MM.1S (cell line): ENCODE measurements at regions not wholly inside any gene's neighbourhood (a gene's known extent, or its start where the extent isn't known, plus 50 kb on each side); places are given as distances from the start of the nearest gene placed in this dataset.

ENCODE experiments used
- CTCF ChIP-seq: fragments of 300-600 bp; sonication (generic); IDR thresholded peaks from 2 replicates; pipeline ENCODE4 v1.5.1; 2016; ENCODE audit warnings: antibody characterized with exemption, low read length, mixed read lengths
- EZH2 ChIP-seq: fragments of 300-600 bp; sonication (generic); optimal IDR thresholded peaks from 2 replicates; pipeline ENCODE3; 2017; ENCODE audit warnings: low read depth, mild to moderate bottlenecking, antibody characterized with exemption, low read length, mixed read lengths
- EZH2phosphoT487 ChIP-seq: fragments of 300-600 bp; sonication (generic); IDR thresholded peaks from 2 replicates; pipeline ENCODE4 v1.6.1; 2018; ENCODE audit warnings: antibody characterized with exemption, low read length

GRCh38 chr2:217091531-217091930 lies 231.7 kb upstream of the TNP1 start:
- TF ChIP-seq CTCF (no peak), EZH2phosphoT487 (no peak), EZH2 (no peak)
